Thyroid gland (tissue), 4 donors: ENCODE measurements at regions not wholly inside any gene's neighbourhood (a gene's known extent, or its start where the extent isn't known, plus 50 kb on each side); places are given as distances from the start of the nearest gene placed in this dataset.

Source experiments
- DNase-seq, 2 donors: peaks; one replicate each; pipeline ENCODE4 v3.0.0-alpha.2; 2019
- H3K27ac ChIP-seq, 3 donors: fragments of 200-600 bp; sonication (generic); 1 replicate in 2 of 3; 2 replicates in 1 of 3; pipeline ENCODE4 v1.5.1; 2016 to 2019; ENCODE audit warnings: mild to moderate bottlenecking in 1 of 3, moderate library complexity in 1 of 3
- H3K27me3 ChIP-seq: fragments of 200-600 bp; sonication (generic); one replicate; pipeline ENCODE4 v1.5.1; 2019
- H3K36me3 ChIP-seq, 2 donors: fragments of 200-600 bp; sonication (generic); one replicate each; pipeline ENCODE4 v1.5.1; 2016 to 2019
- H3K4me1 ChIP-seq, 2 donors: fragments of 200-600 bp; sonication (generic); one replicate each; pipeline ENCODE4 v1.5.1; 2017 to 2019
- H3K4me3 ChIP-seq, 3 donors: fragments of 200-600 bp; sonication (generic); replicated peaks in 1 of 3; 1 replicate in 2 of 3; 2 replicates in 1 of 3; pipeline ENCODE4 v1.5.1; 2016; ENCODE audit warnings: mild to moderate bottlenecking in 1 of 3
- H3K9me3 ChIP-seq: fragments of 200-600 bp; sonication (generic); one replicate; pipeline ENCODE4 v1.5.1; 2017
- CTCF ChIP-seq, 6 experiments: fragments of 200-600 bp in 3 of 6; fragments of 450-650 bp in 3 of 6; sonication (generic) in 3 of 6; IDR thresholded peaks; one replicate each; pipeline ENCODE4 v1.5.1; 2016 to 2019; ENCODE audit warnings: antibody characterized with exemption in 6 of 6, mild to moderate bottlenecking in 2 of 6, inconsistent platforms in 1 of 6, moderate library complexity in 1 of 6
- POLR2A ChIP-seq, 2 donors: fragments of 450-650 bp; IDR thresholded peaks; one replicate each; pipeline ENCODE4 v1.6.1; 2017; ENCODE audit warnings: antibody characterized with exemption in 2 of 2, mild to moderate bottlenecking in 2 of 2, moderate library complexity in 1 of 2
- WGBS, 2 donors: methylation state at CpG; one replicate each; pipeline ENCODE4 v1.1.5; 2017; 5-methylcytosine and 5-hydroxymethylcytosine counted together
- intact Hi-C: fragments of 100-400 bp; cut with DNase I; formaldehyde crosslinking; loops from one replicate; pipeline ENCODE4 v1.15.1; 2023

- Histone ChIP-seq H3K4me1 (peaks cover 9 to 15% of the 10 kb centered on the region in 2 donors), H3K9me3 (no peaks in the 10 kb centered on the region), H3K27ac (no peak overlapping the region), H3K36me3 (no peaks in the 10 kb centered on the region), H3K27me3 (no peaks in the 10 kb centered on the region), H3K4me3 (no peak overlapping the region)
- no peak for DNase-seq
- intact Hi-C loops: no loop called here
- TF ChIP-seq POLR2A (IDR thresholded peaks at IDR 0.05): no peak
- TF ChIP-seq CTCF (IDR thresholded peaks at IDR 0.05): no peak
- WGBS, 2 donors: 76 to 86% methylated on average over 3 of the region's 3 CpGs
These were observed 180.0 kb downstream of the GLI2 start for GRCh38 chr2:120915670-120916069.

- no peak overlapping the region for H3K4me3 ChIP-seq
- H3K27me3 ChIP-seq: no peaks in the 10 kb centered on the region
- intact Hi-C loops: no loop called here
- TF ChIP-seq POLR2A (IDR thresholded peaks at IDR 0.05) (no peak), CTCF (IDR thresholded peaks at IDR 0.05) (no peak)
- no peaks in the 10 kb centered on the region for H3K36me3 ChIP-seq
- 96 to 97% methylated on average over 5 to 7 of the region's 9 CpGs for WGBS, 2 donors
- H3K9me3 ChIP-seq: no peaks in the 10 kb centered on the region
- no peak for DNase-seq
- no peak overlapping the region for H3K27ac ChIP-seq
- H3K4me1 ChIP-seq: peaks cover 9 to 15% of the 10 kb centered on the region in 2 donors
These were observed 180.8 kb downstream of the GLI2 start for GRCh38 chr2:120916446-120916845.

GRCh38 chr2:120917886-120918285 is 182.2 kb downstream of the GLI2 start:
- peaks cover 9 to 15% of the 10 kb centered on the region in 2 donors for H3K4me1 ChIP-seq
- H3K9me3 ChIP-seq: no peaks in the 10 kb centered on the region
- no peaks in the 10 kb centered on the region for H3K36me3 ChIP-seq
- DNase-seq: no peak
- H3K27me3 ChIP-seq: no peaks in the 10 kb centered on the region
- intact Hi-C loops: no loop called here
- WGBS, 2 donors: 92 to 100% methylated on average over 2 to 4 of the region's 4 CpGs
- TF ChIP-seq CTCF (IDR thresholded peaks at IDR 0.05): no peak
- TF ChIP-seq POLR2A (IDR thresholded peaks at IDR 0.05): no peak
- no peak overlapping the region for H3K27ac ChIP-seq
- H3K4me3 ChIP-seq: no peak overlapping the region

- DNase-seq: no peak
- Histone ChIP-seq H3K27me3 (no peaks in the 10 kb centered on the region), H3K4me3 (no peak overlapping the region), H3K4me1 (peaks cover 9 to 15% of the 10 kb centered on the region in 2 donors), H3K27ac (no peak overlapping the region), H3K9me3 (no peaks in the 10 kb centered on the region), H3K36me3 (no peaks in the 10 kb centered on the region)
- 97% methylated on average over 5 to 8 of the region's 8 CpGs for WGBS, 2 donors
- intact Hi-C loops: no loop called here
- no peak for TF ChIP-seq CTCF (IDR thresholded peaks at IDR 0.05)
These were observed 183.5 kb downstream of the GLI2 start for GRCh38 chr2:120919216-120919615.

- TF ChIP-seq POLR2A (IDR thresholded peaks at IDR 0.05): no peak
- TF ChIP-seq CTCF (IDR thresholded peaks at IDR 0.05): no peak
- DNase-seq: peak; percentile 33 to 49
- Histone ChIP-seq H3K27ac (peak overlapping the region in 1 of 3 donors; percentile 24), H3K9me3 (no peaks in the 10 kb centered on the region), H3K4me3 (no peak overlapping the region), H3K4me1 (peaks cover 8 to 10% of the 10 kb centered on the region in 2 donors), H3K36me3 (no peaks in the 10 kb centered on the region), H3K27me3 (no peaks in the 10 kb centered on the region)
- 66 to 71% methylated on average over 15 to 19 of the region's 19 CpGs for WGBS, 2 donors
- intact Hi-C loops: no loop called here
These were observed 184.2 kb downstream of the GLI2 start for GRCh38 chr2:120919771-120920453.
